GM12878 (cell line): ENCODE measurements at regions not wholly inside any gene's neighbourhood (a gene's known extent, or its start where the extent isn't known, plus 50 kb on each side); places are given as distances from the start of the nearest gene placed in this dataset.

ENCODE experiments used
- ATAC-seq: fragments of 200-7000 bp; cut with Tn5 transposase; 3 replicates; pipeline ENCODE4 v1.9.1; 2020; ENCODE audit warnings: mild to moderate bottlenecking, moderate library complexity
- BruUV-seq: library from RNA; stranded (reverse); fragments of 400-500 nt; replicated peaks from 2 replicates; lab custom pipeline; 2021; lab: Mats Ljungman, UMichigan
- CTCF ChIA-PET: fragments of 300-600 bp; sonication (Branson Sonifier 250); formaldehyde crosslinking; extraction: SDS; loops from one replicate; lab custom pipeline; 2021; ENCODE audit warnings: inconsistent platforms; lab: Yijun Ruan, JAX
- POLR2A ChIA-PET: fragments of 350-600 bp; formaldehyde crosslinking; extraction: SDS; loops from one replicate; lab custom pipeline; 2021; ENCODE audit warnings: inconsistent platforms; lab: Charles Lee
- RAD21 ChIA-PET: fragments of 300-600 bp; sonication (Branson Sonifier 250); formaldehyde crosslinking; loops from one replicate; lab custom pipeline; 2023; ENCODE audit warnings: antibody characterized with exemption; ENCODE audit not compliant: unreplicated experiment; lab: Charles Lee
- SMC1A ChIA-PET: fragments of 300-600 bp; sonication (Branson Sonifier 250); formaldehyde crosslinking; loops from one replicate; lab custom pipeline; 2023; ENCODE audit not compliant: unreplicated experiment, uncharacterized antibody; lab: Charles Lee
- DNase-seq: peaks from one replicate; pipeline ENCODE4 v3.0.0-alpha.2; 2011; ENCODE audit warnings: low read depth, low spot score
- FAIRE-seq: peaks from 3 replicates; lab custom pipeline; 2011; peaks lifted over from hg19 to GRCh38; lab: Jason Lieb, UNC
- H2AFZ ChIP-seq: 2 replicates; pipeline ENCODE4 v1.6.0; 2011; ENCODE audit warnings: low read depth, low read length, control low read depth; ENCODE audit not compliant: control insufficient read depth
- H3K27ac ChIP-seq: 2 replicates; pipeline ENCODE4 v1.5.1; 2011; ENCODE audit warnings: control low read depth; ENCODE audit not compliant: control insufficient read depth, insufficient read depth
- H3K27me3 ChIP-seq, 2 experiments: replicated peaks in 1 of 2; 2 replicates each; pipeline versions ENCODE4 v1.6.0 to v1.6.1; 2011; ENCODE audit warnings: low read length in 1 of 2; ENCODE audit not compliant: control insufficient read depth in 2 of 2, insufficient read depth in 2 of 2
- H3K36me3 ChIP-seq, 2 experiments: 2 replicates each; pipeline ENCODE4 v1.5.1; 2011; ENCODE audit warnings: low read length in 1 of 2; ENCODE audit not compliant: control insufficient read depth in 2 of 2, insufficient read depth in 2 of 2
- H3K4me1 ChIP-seq: 2 replicates; pipeline ENCODE4 v1.6.1; 2011; ENCODE audit warnings: mild to moderate bottlenecking, low read length, moderate library complexity, mixed read lengths; ENCODE audit not compliant: control insufficient read depth, insufficient read depth
- H3K4me2 ChIP-seq: 2 replicates; pipeline ENCODE4 v1.6.0; 2011; ENCODE audit warnings: control low read depth; ENCODE audit not compliant: control insufficient read depth, insufficient read depth
- H3K4me3 ChIP-seq: fragments of 200-600 bp; sonication (generic); 2 replicates; pipeline ENCODE4 v1.5.1; 2016
- H3K79me2 ChIP-seq: 2 replicates; pipeline ENCODE4 v1.6.0; 2011; ENCODE audit warnings: low read length; ENCODE audit not compliant: control insufficient read depth, insufficient read depth
- H3K9ac ChIP-seq: 2 replicates; pipeline ENCODE4 v1.8.0; 2011; ENCODE audit warnings: low read length, control low read depth, mixed read lengths; ENCODE audit not compliant: control insufficient read depth, insufficient read depth
- H3K9me3 ChIP-seq: replicated peaks from 3 replicates; pipeline ENCODE4 v1.5.1; 2011; ENCODE audit warnings: mild to moderate bottlenecking, low read length; ENCODE audit not compliant: control insufficient read depth, insufficient read depth
- H4K20me1 ChIP-seq: 2 replicates; pipeline ENCODE4 v1.6.0; 2011; ENCODE audit not compliant: control insufficient read depth, insufficient read depth
- CHD4 ChIP-seq: fragments of 200-600 bp; sonication (generic); IDR thresholded peaks from 2 replicates; pipeline ENCODE4 v1.6.1; 2016; ENCODE audit warnings: mild to moderate bottlenecking
- E2F4 ChIP-seq: IDR thresholded peaks from 2 replicates; pipeline ENCODE4 v1.6.1; 2012; ENCODE audit warnings: low read depth, low read length, improper control_type of control experiment
- E2F8 ChIP-seq: fragments of 450-650 bp; IDR thresholded peaks from 2 replicates; pipeline ENCODE4 v1.6.1; 2018; ENCODE audit warnings: mild to moderate bottlenecking, low read depth, moderate library complexity; ENCODE audit not compliant: partially characterized antibody
- EED ChIP-seq: sonication (generic); IDR thresholded peaks from 2 replicates; pipeline ENCODE4 v1.6.1; 2016; ENCODE audit warnings: antibody characterized with exemption, low read depth
- IRF4 ChIP-seq: IDR thresholded peaks from 2 replicates; pipeline ENCODE4 v1.6.1; 2011; ENCODE audit warnings: low read depth, low read length
- NFYB ChIP-seq: IDR thresholded peaks from 2 replicates; pipeline ENCODE4 v1.6.1; 2011; ENCODE audit warnings: low read depth, mild to moderate bottlenecking, low read length, improper control_type of control experiment, moderate library complexity; ENCODE audit not compliant: insufficient read depth
- PAX5 ChIP-seq: IDR thresholded peaks from 2 replicates; pipeline ENCODE4 v1.6.1; 2011; ENCODE audit warnings: low read depth, low read length, borderline replicate concordance
- POLR2AphosphoS2 ChIP-seq: IDR thresholded peaks from 2 replicates; pipeline ENCODE4 v1.6.1; 2011; ENCODE audit warnings: low read depth, mild to moderate bottlenecking, low read length, improper control_type of control experiment, moderate library complexity
- POLR2AphosphoS5 ChIP-seq: IDR thresholded peaks from 2 replicates; pipeline ENCODE4 v1.6.1; 2011; ENCODE audit warnings: mild to moderate bottlenecking, low read length, inconsistent platforms
- RAD51 ChIP-seq: fragments of 450-650 bp; IDR thresholded peaks from 2 replicates; pipeline ENCODE4 v1.6.1; 2016; ENCODE audit warnings: moderate library complexity, mild to moderate bottlenecking, inconsistent platforms
- RUNX3 ChIP-seq: IDR thresholded peaks from 2 replicates; pipeline ENCODE4 v1.6.1; 2012; ENCODE audit warnings: low read length, inconsistent platforms
- SUPT20H ChIP-seq: IDR thresholded peaks from 2 replicates; pipeline ENCODE4 v1.6.1; 2011; ENCODE audit warnings: low read depth, mild to moderate bottlenecking, low read length, moderate library complexity, borderline replicate concordance; ENCODE audit not compliant: control insufficient read depth
- TAF1 ChIP-seq: IDR thresholded peaks from 2 replicates; pipeline ENCODE4 v1.6.1; 2011; ENCODE audit warnings: mild to moderate bottlenecking, low read depth, low read length, borderline replicate concordance
- ZZZ3 ChIP-seq: IDR thresholded peaks from 2 replicates; pipeline ENCODE4 v1.6.1; 2011; ENCODE audit warnings: low read depth; ENCODE audit not compliant: control insufficient read depth, insufficient read length
- WGBS: methylation state at CpG from one replicate; pipeline ENCODE4 v1.1.6; 2016; ENCODE audit warnings: low lambda C conversion rate; ENCODE audit not compliant: insufficient replicate concordance, insufficient coverage; ENCODE audit errors: missing lambda C conversion rate; 5-methylcytosine and 5-hydroxymethylcytosine counted together
- in situ Hi-C: fragments of 300-500 bp; cut with MboI; formaldehyde crosslinking; loops from 9 replicates; pipeline ENCODE4 v1.14.3; 2018; ENCODE audit warnings: mixed read lengths
- intact Hi-C: fragments of 100-400 bp; cut with micrococcal nuclease; formaldehyde crosslinking; loops from one replicate; pipeline ENCODE4 v1.14.2; 2022; ENCODE audit not compliant: unreplicated experiment

GRCh38 chr5:124574521-124575436 lies 171.7 kb downstream of the ZNF608 start (continued):
- TF ChIP-seq E2F8 (no peak), NFYB (no peak)

GRCh38 chr5:124572971-124573370 lies 173.5 kb downstream of the ZNF608 start:
- FAIRE-seq: no peak
- no peak overlapping the region for H3K4me2 ChIP-seq
- H3K9ac ChIP-seq: no peak overlapping the region
- peaks cover 4% of the 10 kb centered on the region; the same call in 1 of the 2 replicates for H3K4me1 ChIP-seq
- H4K20me1 ChIP-seq: no peaks in the 10 kb centered on the region
- no peaks in the 10 kb centered on the region for H3K27me3 ChIP-seq
- ChIA-PET SMC1A (interaction anchor here (1.2 to 1.5 kb wide), 2 partner anchors 13 to 16 kb away, joined by 3 to 4 read pairs; no protein-coding TSS in a partner anchor), POLR2A (interaction anchor here (0.7 kb wide), 1 partner anchor 668 kb away, joined by 4 read pairs; no protein-coding TSS in a partner anchor), RAD21 (no interaction called here), CTCF (no interaction called here)
- ATAC-seq: no peak
- 44% methylated on average over 5 of the region's 5 CpGs for WGBS
- no peaks in the 10 kb centered on the region for H3K9me3 ChIP-seq
- intact Hi-C loops (no loop called here), in situ Hi-C loops (no loop called here)
- no peaks in the 10 kb centered on the region for H3K36me3 ChIP-seq
- no peak overlapping the region for H2AFZ ChIP-seq
- H3K79me2 ChIP-seq: no peaks in the 10 kb centered on the region
- no peak overlapping the region for H3K4me3 ChIP-seq
- no peak overlapping the region for H3K27ac ChIP-seq
- BruUV-seq: no TSS peak
- no peak for DNase-seq
- no peak for TF ChIP-seq EED
- TF ChIP-seq SUPT20H: no peak
- TF ChIP-seq RAD51: no peak
- TF ChIP-seq PAX5: no peak
- TF ChIP-seq E2F4: no peak
- no peak for TF ChIP-seq ZZZ3
- TF ChIP-seq IRF4: no peak
- no peak for TF ChIP-seq CHD4
- TF ChIP-seq RUNX3: no peak
- no peak for TF ChIP-seq POLR2AphosphoS2
- no peak for TF ChIP-seq E2F8
- no peak for TF ChIP-seq POLR2AphosphoS5
- TF ChIP-seq TAF1: no peak
